ENCODE measurements at regions not wholly inside any gene's neighbourhood (a gene's known extent, or its start where the extent isn't known, plus 50 kb on each side); places are given as distances from the start of the nearest gene placed in this dataset.

GRCh38 chr6:159427771-159428170, 258.6 kb downstream of the FNDC1 start:
- intact Hi-C loops (cut with DNase I), result no loop called here
- H3K9me3 ChIP-seq, result peaks cover under 1% of the 10 kb centered on the region
- H3K4me1 ChIP-seq, result no peaks in the 10 kb centered on the region
- no peaks in the 10 kb centered on the region for H3K27me3 ChIP-seq
- DNase-seq (no peak), ATAC-seq (no peak)
- H3K4me3 ChIP-seq, result no peak overlapping the region
- no peak overlapping the region for H3K27ac ChIP-seq
- TF ChIP-seq, protein P1, sequence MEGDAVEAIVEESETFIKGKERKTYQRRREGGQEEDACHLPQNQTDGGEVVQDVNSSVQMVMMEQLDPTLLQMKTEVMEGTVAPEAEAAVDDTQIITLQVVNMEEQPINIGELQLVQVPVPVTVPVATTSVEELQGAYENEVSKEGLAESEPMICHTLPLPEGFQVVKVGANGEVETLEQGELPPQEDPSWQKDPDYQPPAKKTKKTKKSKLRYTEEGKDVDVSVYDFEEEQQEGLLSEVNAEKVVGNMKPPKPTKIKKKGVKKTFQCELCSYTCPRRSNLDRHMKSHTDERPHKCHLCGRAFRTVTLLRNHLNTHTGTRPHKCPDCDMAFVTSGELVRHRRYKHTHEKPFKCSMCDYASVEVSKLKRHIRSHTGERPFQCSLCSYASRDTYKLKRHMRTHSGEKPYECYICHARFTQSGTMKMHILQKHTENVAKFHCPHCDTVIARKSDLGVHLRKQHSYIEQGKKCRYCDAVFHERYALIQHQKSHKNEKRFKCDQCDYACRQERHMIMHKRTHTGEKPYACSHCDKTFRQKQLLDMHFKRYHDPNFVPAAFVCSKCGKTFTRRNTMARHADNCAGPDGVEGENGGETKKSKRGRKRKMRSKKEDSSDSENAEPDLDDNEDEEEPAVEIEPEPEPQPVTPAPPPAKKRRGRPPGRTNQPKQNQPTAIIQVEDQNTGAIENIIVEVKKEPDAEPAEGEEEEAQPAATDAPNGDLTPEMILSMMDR (IDR thresholded peaks at IDR 0.05), result no peak
- H3K36me3 ChIP-seq, result no peaks in the 10 kb centered on the region

DNA sequence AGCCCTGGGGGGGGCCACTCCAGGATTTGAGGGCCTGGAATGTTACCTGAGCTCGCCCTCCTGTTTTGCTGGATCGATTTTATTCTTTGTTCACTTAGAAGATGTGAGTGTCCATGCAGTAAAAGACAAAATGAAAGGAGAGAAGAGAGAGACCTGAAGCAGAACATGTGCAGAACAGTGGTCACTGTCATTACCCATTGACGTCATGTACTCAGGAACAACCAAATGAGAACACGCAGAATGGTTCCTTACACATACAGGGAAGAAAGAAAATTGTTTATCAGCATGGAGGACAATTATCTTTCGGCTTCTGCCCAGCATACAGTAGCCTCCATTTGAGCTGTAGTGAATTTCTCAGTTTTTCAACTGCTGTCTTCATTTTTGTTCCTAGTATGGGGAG, 258.1 kb downstream of the FNDC1 start:
- intact Hi-C loops (cut with DNase I), result no loop called here
- H3K27ac ChIP-seq, result no peak overlapping the region

DNA sequence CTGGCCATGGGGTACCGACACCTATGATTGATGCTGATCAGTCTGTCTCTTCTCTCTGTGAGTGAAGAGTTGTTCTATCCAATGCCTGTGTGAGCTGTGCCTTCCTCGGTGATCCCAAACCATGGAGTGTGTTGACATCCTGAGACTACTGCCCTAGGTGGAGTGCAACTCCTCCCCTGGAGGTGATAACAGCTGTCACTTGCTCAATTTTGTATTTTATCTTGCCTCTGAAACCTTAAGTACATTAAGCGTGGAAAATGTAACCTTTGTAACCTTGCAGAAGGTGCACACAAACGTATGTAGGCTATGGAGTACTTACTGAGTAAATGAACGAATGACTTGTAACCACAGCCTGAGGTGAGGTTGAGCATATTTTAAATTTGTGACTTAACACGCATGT, 256.2 kb downstream of the FNDC1 start:
- DNase-seq, result no peak
- intact Hi-C loops (cut with DNase I), result no loop called here

More for the DNA sequence above, 258.1 kb downstream of the FNDC1 start:
- no peaks in the 10 kb centered on the region for H3K9me3 ChIP-seq
- no peak overlapping the region for H3K4me3 ChIP-seq
- no peaks in the 10 kb centered on the region for H3K27me3 ChIP-seq
- no peak for DNase-seq
- no peak for ATAC-seq
- H3K36me3 ChIP-seq, result no peaks in the 10 kb centered on the region
- TF ChIP-seq, protein P1 (IDR thresholded peaks at IDR 0.05), result no peak
- no peaks in the 10 kb centered on the region for H3K4me1 ChIP-seq

GRCh38 chr6:159422041-159422984, 253.1 kb downstream of the FNDC1 start:
- ATAC-seq, result no peak

More for the DNA sequence above, 256.2 kb downstream of the FNDC1 start:
- ATAC-seq, result no peak
- H3K4me3 ChIP-seq, result no peak overlapping the region
- H3K4me1 ChIP-seq, result no peaks in the 10 kb centered on the region
- TF ChIP-seq, protein P1 (IDR thresholded peaks at IDR 0.05), result no peak
- H3K9me3 ChIP-seq, result no peaks in the 10 kb centered on the region
- no peaks in the 10 kb centered on the region for H3K36me3 ChIP-seq
- H3K27ac ChIP-seq, result no peak overlapping the region
- no peaks in the 10 kb centered on the region for H3K27me3 ChIP-seq

GRCh38 chr6:159421586-159421985, 252.4 kb downstream of the FNDC1 start:
- Histone ChIP-seq H3K36me3 (no peaks in the 10 kb centered on the region), H3K9me3 (no peaks in the 10 kb centered on the region), H3K27ac (no peak overlapping the region), H3K4me3 (no peak overlapping the region), H3K4me1 (no peaks in the 10 kb centered on the region), H3K27me3 (no peaks in the 10 kb centered on the region)
- DNase-seq, result no peak
- ATAC-seq, result no peak
- intact Hi-C loops (cut with DNase I), result no loop called here
- TF ChIP-seq, protein P1 (IDR thresholded peaks at IDR 0.05), result no peak

More at GRCh38 chr6:159422041-159422984, 253.1 kb downstream of the FNDC1 start:
- DNase-seq, result no peak
- Histone ChIP-seq H3K27ac (no peak overlapping the region), H3K9me3 (no peaks in the 10 kb centered on the region), H3K4me1 (no peaks in the 10 kb centered on the region), H3K36me3 (no peaks in the 10 kb centered on the region), H3K27me3 (no peaks in the 10 kb centered on the region), H3K4me3 (no peak overlapping the region)
- TF ChIP-seq, protein P1 (IDR thresholded peaks at IDR 0.05), result no peak
- intact Hi-C loops (cut with DNase I), result no loop called here

Measured in upper lobe of right lung (tissue), 1 donor.